ENCODE measurements at regions not wholly inside any gene's neighbourhood (a gene's known extent, or its start where the extent isn't known, plus 50 kb on each side); places are given as distances from the start of the nearest gene placed in this dataset.
"Not testable (repeated sequence)": the region's sequence is repeated elsewhere in the genome, so short reads cannot be mapped to it uniquely, and the experiment has no call there.

- TF ChIP-seq CTCF (conservative IDR thresholded peaks at IDR 0.05; ENCODE audit: low read depth in 2 of 2) (no peak), ZNF462 (CRISPR knock-in tag; IDR thresholded peaks at IDR 0.05) (no peak), NANOG (IDR thresholded peaks at IDR 0.05; ENCODE audit: borderline replicate concordance) (no peak), POLR2AphosphoS5 (IDR thresholded peaks at IDR 0.05; ENCODE audit: low read depth) (no peak), JUNB (IDR thresholded peaks at IDR 0.05; ENCODE audit: unreplicated experiment) (no peak), ZNF331 (CRISPR knock-in tag; IDR thresholded peaks at IDR 0.05; ENCODE audit: low read depth) (no peak)
These were observed 451.7 kb upstream of the SGO1 start (continued) for GRCh38 chr3:20637729-20638128.

GRCh38 chr3:20622304-20622703 is 436.3 kb upstream of the SGO1 start:
- Histone ChIP-seq H3K4me2 (no peak overlapping the region), H3K4me3 (no peak overlapping the region), H3K27ac (ENCODE audit: low read depth) (no peak overlapping the region), H2AFZ (peak overlapping the region; percentile 69; the same call in 1 of the 2 replicates), H3K4me1 (ENCODE audit: insufficient read depth) (no peaks in the 10 kb centered on the region), H4K20me1 (replicated peaks; ENCODE audit: insufficient read depth) (no peaks in the 10 kb centered on the region), H3K36me3 (ENCODE audit: insufficient read depth) (no peaks in the 10 kb centered on the region), H3F3A (replicated peaks; ENCODE audit: low read depth) (no peaks in the 10 kb centered on the region), H3K27me3 (ENCODE audit: insufficient read depth) (no peaks in the 10 kb centered on the region), H3K9me2 (ENCODE audit: insufficient read depth) (no peaks in the 10 kb centered on the region; the same call in 1 of the 2 replicates), H3K79me2 (replicated peaks; ENCODE audit: insufficient read depth) (no peaks in the 10 kb centered on the region)
- no peak for TF ChIP-seq ZNF331 (CRISPR knock-in tag; IDR thresholded peaks at IDR 0.05; ENCODE audit: low read depth)
- peak in 1 of 2 experiments; percentile 22; a peak in 1 of 4 replicates for TF ChIP-seq CTCF (conservative IDR thresholded peaks at IDR 0.05; ENCODE audit: low read depth in 2 of 2)
- ATAC-seq (no peak), DNase-seq (ENCODE audit: low spot score) (peak; percentile 2)
- Mint-ChIP-seq H3K9me3 (no peaks in the 10 kb centered on the region; the same call in 2 of the 3 replicates), H3K36me3 (ENCODE audit: low read depth) (no peaks in the 10 kb centered on the region), H3K4me3 (no peak overlapping the region), H3K27me3 (ENCODE audit: insufficient read depth, low read depth, poor library complexity) (no peaks in the 10 kb centered on the region), H3K27ac (no peak overlapping the region), H3K4me1 (peaks cover 4% of the 10 kb centered on the region; the same call in 2 of the 3 replicates)

- H3K9me3 Mint-ChIP-seq: peaks cover 26% of the 10 kb centered on the region
- H2AFZ ChIP-seq; H3K27me3 ChIP-seq (ENCODE audit: insufficient read depth); H3K4me1 ChIP-seq (ENCODE audit: insufficient read depth); H3K4me2 ChIP-seq; ATAC-seq; H3K36me3 ChIP-seq (ENCODE audit: insufficient read depth); H3K4me3 ChIP-seq; H3K27ac ChIP-seq (ENCODE audit: low read depth); H4K20me1 ChIP-seq (replicated peaks; ENCODE audit: insufficient read depth); DNase-seq (ENCODE audit: low spot score); H3K9me2 ChIP-seq (ENCODE audit: insufficient read depth); H3K79me2 ChIP-seq (replicated peaks; ENCODE audit: insufficient read depth); H3F3A ChIP-seq (replicated peaks; ENCODE audit: low read depth); H3K27me3 Mint-ChIP-seq (ENCODE audit: insufficient read depth, low read depth, poor library complexity); H3K4me1 Mint-ChIP-seq; H3K4me3 Mint-ChIP-seq; H3K27ac Mint-ChIP-seq: not testable (repeated sequence)
- peaks cover 19% of the 10 kb centered on the region for H3K36me3 Mint-ChIP-seq (ENCODE audit: low read depth)
These were observed 432.6 kb upstream of the SGO1 start for GRCh38 chr3:20618621-20619020.
